Pancreas (tissue), 10 donors: ENCODE measurements at regions not wholly inside any gene's neighbourhood (a gene's known extent, or its start where the extent isn't known, plus 50 kb on each side); places are given as distances from the start of the nearest gene placed in this dataset.

Experiments used
- ATAC-seq, 4 donors: fragments of 200-7000 bp; cut with Tn5 transposase; one replicate each; pipeline versions ENCODE4 v1.8.0 to v1.9.1; 2020; ENCODE audit warnings: mild to moderate bottlenecking in 4 of 4, moderate library complexity in 4 of 4
- DNase-seq, 6 donors: peaks; one replicate each; pipeline ENCODE4 v3.0.0-alpha.2; 2020
- FAIRE-seq: peaks from 2 replicates; lab custom pipeline; 2012; peaks lifted over from hg19 to GRCh38; lab: Jason Lieb, UNC
- H3K27ac ChIP-seq, 4 donors: fragments of 200-600 bp; sonication (generic); 1 replicate in 3 of 4; 2 replicates in 1 of 4; pipeline versions ENCODE4 v1.5.0 to v1.8.0; 2020
- H3K27me3 ChIP-seq, 4 donors: fragments of 200-600 bp; one replicate each; pipeline ENCODE4 v1.8.0; 2021
- H3K36me3 ChIP-seq, 3 donors: fragments of 200-600 bp; sonication (generic) in 1 of 3; one replicate each; pipeline versions ENCODE4 v1.5.0 to v1.8.0; 2020 to 2021
- H3K4me1 ChIP-seq, 3 donors: fragments of 200-600 bp; one replicate each; pipeline ENCODE4 v1.8.0; 2021
- H3K4me3 ChIP-seq, 4 donors: fragments of 200-600 bp; sonication (generic) in 2 of 4; one replicate each; pipeline versions ENCODE4 v1.5.0 to v1.8.0; 2020 to 2021
- H3K9me3 ChIP-seq, 4 donors: fragments of 200-600 bp; one replicate each; pipeline ENCODE4 v1.8.0; 2021
- WGBS, 2 donors: extraction: QIAGEN DNeasy Blood & Tissue Kit; methylation state at CpG; one replicate each; pipeline ENCODE4 v1.1.7; 2013; 5-methylcytosine and 5-hydroxymethylcytosine counted together
- intact Hi-C, 3 donors: fragments of 100-400 bp; cut with DNase I; formaldehyde crosslinking; loops; one replicate each; pipeline versions ENCODE4 v1.11.1 to v1.14.2; 2022
- TF ChIP-seq, protein P1 (sequence below), 4 donors: fragments of 200-600 bp; sonication (generic) in 3 of 4; IDR thresholded peaks; one replicate each; pipeline versions ENCODE4 v1.5.0 to v1.8.0; 2021; ENCODE audit warnings: antibody characterized with exemption in 4 of 4
- donor health status: healthy with polysubstance abuse.
- donor health status: DM: no; HTN: no; CAD: no; lungs with moderate emphysema.
- donor health status: DM: no; HTN: no; CAD: no.
- donor health status: control.
- donor health status: control.
- donor health status: Bipolar disorder and iron deficiency.
- donor health status: DM: yes; HTN: yes; CAD: no.
- donor health status: DM: no; HTN: no; CAD: no.
- donor health status: DM: no; HTN: no; CAD: no.
- donor health status: DM: yes; HTN: yes; CAD: no.

- H3K27me3 ChIP-seq: no peaks in the 10 kb centered on the region
- TF ChIP-seq, protein P1, sequence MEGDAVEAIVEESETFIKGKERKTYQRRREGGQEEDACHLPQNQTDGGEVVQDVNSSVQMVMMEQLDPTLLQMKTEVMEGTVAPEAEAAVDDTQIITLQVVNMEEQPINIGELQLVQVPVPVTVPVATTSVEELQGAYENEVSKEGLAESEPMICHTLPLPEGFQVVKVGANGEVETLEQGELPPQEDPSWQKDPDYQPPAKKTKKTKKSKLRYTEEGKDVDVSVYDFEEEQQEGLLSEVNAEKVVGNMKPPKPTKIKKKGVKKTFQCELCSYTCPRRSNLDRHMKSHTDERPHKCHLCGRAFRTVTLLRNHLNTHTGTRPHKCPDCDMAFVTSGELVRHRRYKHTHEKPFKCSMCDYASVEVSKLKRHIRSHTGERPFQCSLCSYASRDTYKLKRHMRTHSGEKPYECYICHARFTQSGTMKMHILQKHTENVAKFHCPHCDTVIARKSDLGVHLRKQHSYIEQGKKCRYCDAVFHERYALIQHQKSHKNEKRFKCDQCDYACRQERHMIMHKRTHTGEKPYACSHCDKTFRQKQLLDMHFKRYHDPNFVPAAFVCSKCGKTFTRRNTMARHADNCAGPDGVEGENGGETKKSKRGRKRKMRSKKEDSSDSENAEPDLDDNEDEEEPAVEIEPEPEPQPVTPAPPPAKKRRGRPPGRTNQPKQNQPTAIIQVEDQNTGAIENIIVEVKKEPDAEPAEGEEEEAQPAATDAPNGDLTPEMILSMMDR (IDR thresholded peaks at IDR 0.05): no peak
- 60 to 71% methylated on average over 6 of the region's 6 CpGs for WGBS, 2 donors
- no peak overlapping the region for H3K27ac ChIP-seq
- no peak for FAIRE-seq
- no peak for ATAC-seq
- H3K4me3 ChIP-seq: no peak overlapping the region
- no peak for DNase-seq
- intact Hi-C loops: loop anchor here in 1 of 3 donors (10.0 kb wide), 1 partner anchor 683 kb away; no protein-coding TSS in a partner anchor
- H3K9me3 ChIP-seq: no peaks in the 10 kb centered on the region
- no peaks in the 10 kb centered on the region for H3K4me1 ChIP-seq
- H3K36me3 ChIP-seq: no peaks in the 10 kb centered on the region
Measured at GRCh38 chr2:207467716-207468347, 61.9 kb upstream of the CREB1 start.

DNA sequence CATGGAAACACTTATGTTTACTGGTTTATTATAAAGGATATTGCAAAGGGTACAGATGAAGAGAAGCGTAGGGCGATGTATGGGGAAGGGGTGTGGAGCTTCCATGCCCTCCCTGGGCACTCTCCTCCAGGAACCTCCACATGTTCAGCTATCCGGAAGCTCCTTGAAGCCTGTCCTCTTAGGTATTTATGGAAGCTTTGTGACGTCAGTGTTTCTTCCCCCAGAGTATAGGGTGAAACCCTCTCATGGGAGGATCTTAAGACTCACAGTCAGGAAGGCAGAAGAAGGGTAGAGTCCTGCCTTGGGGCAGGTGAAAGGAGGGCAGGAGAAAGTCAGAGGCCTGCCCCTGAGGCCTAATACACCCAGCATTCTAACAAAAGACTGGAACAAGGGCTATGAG is 61.3 kb upstream of the CREB1 start:
- ATAC-seq (no peak), FAIRE-seq (no peak), DNase-seq (no peak)
- Histone ChIP-seq H3K9me3 (no peaks in the 10 kb centered on the region), H3K27me3 (no peaks in the 10 kb centered on the region), H3K4me1 (no peaks in the 10 kb centered on the region), H3K4me3 (no peak overlapping the region), H3K27ac (no peak overlapping the region), H3K36me3 (no peaks in the 10 kb centered on the region)
- WGBS, 2 donors: 83 to 87% methylated on average over 4 of the region's 4 CpGs
- intact Hi-C loops: loop anchor here in 1 of 3 donors (10.0 kb wide), 1 partner anchor 684 kb away; no protein-coding TSS in a partner anchor
- TF ChIP-seq, protein P1 (IDR thresholded peaks at IDR 0.05): no peak

DNA sequence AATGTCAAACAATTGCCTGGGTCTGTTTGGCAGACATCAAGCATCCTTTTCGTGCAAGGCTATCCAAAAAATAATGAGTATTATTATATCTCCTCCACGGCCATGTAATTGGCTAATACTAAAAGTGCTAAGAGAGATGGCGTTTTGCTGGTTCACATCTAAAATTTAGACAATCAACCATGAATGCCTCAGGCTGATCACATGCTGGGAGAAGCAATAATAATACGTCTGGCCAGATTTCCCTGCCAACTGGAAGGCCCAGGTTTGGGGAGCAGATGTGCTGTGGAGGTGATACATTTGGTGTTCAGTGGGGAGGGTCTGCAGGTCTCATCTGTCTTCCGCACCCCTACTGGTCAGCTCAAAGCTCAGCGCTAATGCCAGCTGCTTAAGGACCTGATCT is 60.3 kb upstream of the CREB1 start:
- H3K27me3 ChIP-seq: no peaks in the 10 kb centered on the region
- no peak overlapping the region for H3K27ac ChIP-seq
- intact Hi-C loops: loop anchor here in 1 of 3 donors (10.0 kb wide), 1 partner anchor 685 kb away; no protein-coding TSS in a partner anchor
- 77 to 81% methylated on average over 6 of the region's 6 CpGs for WGBS, 2 donors
- DNase-seq: no peak
- no peaks in the 10 kb centered on the region for H3K4me1 ChIP-seq
- TF ChIP-seq, protein P1 (IDR thresholded peaks at IDR 0.05): no peak
- H3K9me3 ChIP-seq: no peaks in the 10 kb centered on the region
- no peak for FAIRE-seq
- H3K36me3 ChIP-seq: no peaks in the 10 kb centered on the region
- ATAC-seq: no peak
- H3K4me3 ChIP-seq: no peak overlapping the region

- H3K27ac ChIP-seq: no peak overlapping the region
- no peaks in the 10 kb centered on the region for H3K27me3 ChIP-seq
- intact Hi-C loops: loop anchor here in 2 of 3 donors (5.0 to 10.0 kb wide), 5 partner anchors 488 to 775 kb away; no protein-coding TSS in a partner anchor
- H3K4me1 ChIP-seq: no peaks in the 10 kb centered on the region
- ATAC-seq (no peak), DNase-seq (no peak), FAIRE-seq (no peak)
- no peaks in the 10 kb centered on the region for H3K9me3 ChIP-seq
- TF ChIP-seq, protein P1 (IDR thresholded peaks at IDR 0.05): no peak
- no peak overlapping the region for H3K4me3 ChIP-seq
- H3K36me3 ChIP-seq: no peaks in the 10 kb centered on the region
- 42 to 51% methylated on average over 2 of the region's 2 CpGs for WGBS, 2 donors
Measured at GRCh38 chr2:207469943-207470729, 59.6 kb upstream of the CREB1 start.
